ENCODE measurements at regions not wholly inside any gene's neighbourhood (a gene's known extent, or its start where the extent isn't known, plus 50 kb on each side); places are given as distances from the start of the nearest gene placed in this dataset.

DNA sequence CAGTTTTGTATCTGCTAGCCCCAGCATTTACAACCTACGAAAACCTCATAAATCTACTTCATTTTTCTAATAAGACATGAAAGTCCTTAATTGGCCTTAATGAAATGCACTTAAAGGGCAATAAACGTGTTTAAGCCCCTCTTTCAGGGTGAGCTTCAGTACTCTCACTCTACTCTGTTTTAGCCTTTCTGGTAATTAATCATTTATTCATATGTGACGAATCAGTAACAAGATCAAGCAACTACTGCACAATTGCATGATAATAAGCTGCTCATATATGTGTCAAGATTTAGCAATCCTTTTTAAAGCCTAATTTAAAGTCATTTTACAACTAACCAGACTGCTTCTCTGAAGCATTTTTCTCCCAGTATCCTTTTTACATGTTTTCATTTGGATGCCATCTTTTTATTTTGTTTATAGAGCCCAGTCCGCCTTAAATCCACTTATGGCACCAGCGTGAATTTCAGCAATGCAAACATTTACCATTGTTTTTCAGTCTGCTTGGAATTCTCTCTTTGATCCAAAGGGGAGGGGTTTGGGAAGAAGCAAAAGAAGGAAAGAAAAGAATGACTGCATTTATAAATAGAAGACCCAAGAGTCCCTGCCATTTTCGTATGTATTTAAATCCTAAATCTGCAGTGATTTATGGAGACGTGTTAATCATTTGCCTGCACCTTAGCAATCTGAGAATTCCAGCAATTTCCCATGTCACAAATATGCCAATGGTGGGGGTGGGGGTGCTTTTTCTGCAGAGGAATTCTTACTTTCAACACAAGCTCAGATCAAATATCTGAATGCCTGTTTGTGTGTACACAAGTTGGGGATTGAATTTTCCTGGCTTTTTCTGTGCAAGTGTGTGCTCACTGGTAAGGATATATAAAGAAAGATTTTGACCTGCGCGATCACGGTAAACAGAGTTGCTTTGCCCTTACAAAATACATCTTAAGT is 230.8 kb upstream of the TBC1D5 start:
- Histone ChIP-seq H2BK5ac (ENCODE audit: low read depth, low read length, poor library complexity) (no peak overlapping the region), H2AK5ac (ENCODE audit: low read length) (no peak overlapping the region), H2AFZ (ENCODE audit: insufficient read depth, low read length, poor library complexity) (no peak overlapping the region), H2BK12ac (ENCODE audit: low read length) (no peak overlapping the region), H3K9me3 (ENCODE audit: insufficient read depth, low read depth, low read length) (no peaks in the 10 kb centered on the region), H3K4me3 (ENCODE audit: low read depth, low read length) (no peak overlapping the region), H3K18ac (ENCODE audit: low read length) (no peak overlapping the region), H4K91ac (ENCODE audit: low read depth, low read length) (no peak overlapping the region), H3K9ac (ENCODE audit: low read length) (no peak overlapping the region), H3K4ac (ENCODE audit: low read depth, low read length) (no peak overlapping the region), H3K4me1 (ENCODE audit: control insufficient read depth in 1 of 2, insufficient read depth in 2 of 2, low read length in 2 of 2) (no peaks in the 10 kb centered on the region), H3K79me2 (ENCODE audit: control insufficient read depth, insufficient read depth, low read length, poor library complexity) (no peaks in the 10 kb centered on the region), H3K4me2 (ENCODE audit: low read length) (no peak overlapping the region), H2BK120ac (ENCODE audit: insufficient read depth, low read length, poor library complexity) (no peak overlapping the region), H3K27ac (ENCODE audit: low read depth, low read length) (no peak overlapping the region), H3K23ac (ENCODE audit: low read length) (no peak overlapping the region), H3K27me3 (ENCODE audit: insufficient read depth, low read length) (no peaks in the 10 kb centered on the region), H3K36me3 (ENCODE audit: control insufficient read depth in 1 of 2, insufficient read depth in 2 of 2, low read length in 2 of 2) (no peaks in the 10 kb centered on the region), H3K14ac (ENCODE audit: low read length) (no peak overlapping the region), H3K79me1 (ENCODE audit: low read length) (no peaks in the 10 kb centered on the region), H4K12ac (ENCODE audit: low read depth, low read length) (no peak overlapping the region), H4K8ac (ENCODE audit: low read depth, low read length) (no peak overlapping the region)
- DNase-seq, result peak in 1 of 2 donors; percentile 7
- no CpG with 5 or more reads among the region's 10 CpGs for WGBS (ENCODE audit: extremely low coverage, insufficient coverage, insufficient read length)

DNA sequence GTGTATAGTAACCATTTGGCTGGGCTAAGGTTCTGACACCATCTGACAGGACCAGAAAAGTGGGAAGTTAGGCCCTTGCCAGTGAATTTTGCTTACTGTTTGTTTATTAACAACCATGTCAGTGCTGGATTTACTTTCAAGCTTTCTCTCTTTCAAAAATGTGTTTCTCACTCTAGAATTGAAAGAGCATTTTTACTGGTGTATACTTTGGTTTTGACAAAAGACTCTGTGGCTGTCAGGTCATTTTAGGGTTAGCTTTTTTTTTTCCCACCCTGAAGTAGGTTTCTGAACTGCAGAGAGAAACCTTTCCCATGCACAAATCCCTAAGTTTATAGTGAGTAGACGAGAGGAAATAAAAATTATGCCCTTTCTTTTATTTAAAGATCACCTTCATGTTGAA is 230.0 kb upstream of the TBC1D5 start:
- Histone ChIP-seq H2AFZ (ENCODE audit: insufficient read depth, low read length, poor library complexity) (no peak overlapping the region), H3K23ac (ENCODE audit: low read length) (no peak overlapping the region), H2BK120ac (ENCODE audit: insufficient read depth, low read length, poor library complexity) (no peak overlapping the region), H3K9ac (ENCODE audit: low read length) (no peak overlapping the region), H2BK12ac (ENCODE audit: low read length) (no peak overlapping the region), H3K36me3 (ENCODE audit: control insufficient read depth in 1 of 2, insufficient read depth in 2 of 2, low read length in 2 of 2) (no peaks in the 10 kb centered on the region), H3K9me3 (ENCODE audit: insufficient read depth, low read depth, low read length) (no peaks in the 10 kb centered on the region), H3K4me3 (ENCODE audit: low read depth, low read length) (no peak overlapping the region), H3K27me3 (ENCODE audit: insufficient read depth, low read length) (no peaks in the 10 kb centered on the region), H4K8ac (ENCODE audit: low read depth, low read length) (no peak overlapping the region), H4K91ac (ENCODE audit: low read depth, low read length) (no peak overlapping the region), H2AK5ac (ENCODE audit: low read length) (no peak overlapping the region), H3K4me2 (ENCODE audit: low read length) (no peak overlapping the region), H3K4ac (ENCODE audit: low read depth, low read length) (no peak overlapping the region), H3K14ac (ENCODE audit: low read length) (no peak overlapping the region), H3K27ac (ENCODE audit: low read depth, low read length) (no peak overlapping the region), H3K79me1 (ENCODE audit: low read length) (no peaks in the 10 kb centered on the region), H3K79me2 (ENCODE audit: control insufficient read depth, insufficient read depth, low read length, poor library complexity) (no peaks in the 10 kb centered on the region), H2BK5ac (ENCODE audit: low read depth, low read length, poor library complexity) (no peak overlapping the region), H3K18ac (ENCODE audit: low read length) (no peak overlapping the region), H3K4me1 (ENCODE audit: control insufficient read depth in 1 of 2, insufficient read depth in 2 of 2, low read length in 2 of 2) (no peaks in the 10 kb centered on the region), H4K12ac (ENCODE audit: low read depth, low read length) (no peak overlapping the region)
- DNase-seq, result no peak
- WGBS (ENCODE audit: extremely low coverage, insufficient coverage, insufficient read length), result no CpG with 5 or more reads among the region's 1 CpG

DNA sequence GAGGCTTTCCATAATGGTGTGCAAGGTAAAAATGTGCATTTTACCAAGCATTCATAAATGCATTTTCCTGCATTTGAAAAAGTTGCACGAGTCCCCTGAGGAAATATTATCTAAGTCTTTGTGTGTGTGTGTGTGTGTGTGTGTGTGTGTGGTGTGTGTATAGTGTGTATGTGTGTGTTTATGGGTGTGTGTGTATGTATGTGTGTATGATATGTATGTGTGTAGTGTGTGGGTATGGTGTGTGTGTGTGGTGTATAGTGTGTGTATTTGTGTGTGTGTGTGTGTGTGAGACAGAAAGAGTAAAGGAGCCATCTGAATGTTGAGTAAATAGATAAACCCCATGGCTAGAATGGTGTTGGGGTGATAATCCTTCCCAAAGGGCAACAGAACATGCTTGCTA is 229.6 kb upstream of the TBC1D5 start:
- no CpG with 5 or more reads among the region's 1 CpG for WGBS (ENCODE audit: extremely low coverage, insufficient coverage, insufficient read length)
- H2BK120ac ChIP-seq (ENCODE audit: insufficient read depth, low read length, poor library complexity), result no peak overlapping the region
- H3K79me2 ChIP-seq (ENCODE audit: control insufficient read depth, insufficient read depth, low read length, poor library complexity), result no peaks in the 10 kb centered on the region

DNA sequence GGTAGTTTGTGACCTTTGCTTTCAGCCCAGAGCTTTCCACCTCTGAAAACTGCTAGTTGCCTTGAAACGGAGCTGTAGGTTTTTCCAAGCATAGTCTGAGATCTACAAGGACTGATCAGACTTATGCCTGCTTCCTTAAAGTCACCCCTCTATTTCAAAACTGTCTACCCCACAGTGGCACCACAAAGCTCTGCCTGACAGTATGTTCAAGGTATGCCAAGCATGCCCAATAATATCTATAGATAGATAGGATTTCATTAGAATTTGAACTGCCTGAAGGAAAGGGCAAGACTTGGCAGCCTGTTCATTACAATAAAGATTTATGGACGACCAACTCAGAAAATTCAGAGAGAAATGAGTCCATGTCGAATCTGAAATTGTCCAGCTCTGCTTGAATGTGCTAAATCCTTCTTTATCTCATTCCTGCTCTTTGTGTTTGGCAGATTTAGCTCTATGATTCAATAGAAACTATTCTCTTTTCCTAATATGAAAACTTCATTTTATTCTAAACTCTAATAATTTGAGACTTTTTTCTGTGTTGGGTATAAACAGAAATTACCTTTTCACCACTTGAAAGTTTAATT is 227.6 kb upstream of the TBC1D5 start:
- DNase-seq, result no peak
- no CpG with 5 or more reads among the region's 3 CpGs for WGBS (ENCODE audit: extremely low coverage, insufficient coverage, insufficient read length)

More for the DNA sequence above, 229.6 kb upstream of the TBC1D5 start:
- H2BK5ac ChIP-seq (ENCODE audit: low read depth, low read length, poor library complexity), result no peak overlapping the region
- DNase-seq, result no peak
- no peak overlapping the region for H3K18ac ChIP-seq (ENCODE audit: low read length)
- no peaks in the 10 kb centered on the region for H3K4me1 ChIP-seq (ENCODE audit: control insufficient read depth in 1 of 2, insufficient read depth in 2 of 2, low read length in 2 of 2)
- H2BK12ac ChIP-seq (ENCODE audit: low read length), result no peak overlapping the region
- no peak overlapping the region for H3K9ac ChIP-seq (ENCODE audit: low read length)
- no peaks in the 10 kb centered on the region for H3K36me3 ChIP-seq (ENCODE audit: control insufficient read depth in 1 of 2, insufficient read depth in 2 of 2, low read length in 2 of 2)
- no peak overlapping the region for H3K23ac ChIP-seq (ENCODE audit: low read length)
- no peaks in the 10 kb centered on the region for H3K79me1 ChIP-seq (ENCODE audit: low read length)
- H3K4me2 ChIP-seq (ENCODE audit: low read length), result no peak overlapping the region
- H3K9me3 ChIP-seq (ENCODE audit: insufficient read depth, low read depth, low read length), result no peaks in the 10 kb centered on the region
- no peak overlapping the region for H3K14ac ChIP-seq (ENCODE audit: low read length)
- no peak overlapping the region for H4K91ac ChIP-seq (ENCODE audit: low read depth, low read length)
- no peak overlapping the region for H4K8ac ChIP-seq (ENCODE audit: low read depth, low read length)
- no peak overlapping the region for H3K4ac ChIP-seq (ENCODE audit: low read depth, low read length)
- no peak overlapping the region for H2AK5ac ChIP-seq (ENCODE audit: low read length)
- no peak overlapping the region for H3K4me3 ChIP-seq (ENCODE audit: low read depth, low read length)
- H2AFZ ChIP-seq (ENCODE audit: insufficient read depth, low read length, poor library complexity), result no peak overlapping the region
- no peak overlapping the region for H4K12ac ChIP-seq (ENCODE audit: low read depth, low read length)
- no peaks in the 10 kb centered on the region for H3K27me3 ChIP-seq (ENCODE audit: insufficient read depth, low read length)
- H3K27ac ChIP-seq (ENCODE audit: low read depth, low read length), result no peak overlapping the region

More for the DNA sequence above, 227.6 kb upstream of the TBC1D5 start:
- H3K79me1 ChIP-seq (ENCODE audit: low read length), result no peaks in the 10 kb centered on the region
- no peak overlapping the region for H4K12ac ChIP-seq (ENCODE audit: low read depth, low read length)
- no peak overlapping the region for H2BK5ac ChIP-seq (ENCODE audit: low read depth, low read length, poor library complexity)
- no peak overlapping the region for H3K18ac ChIP-seq (ENCODE audit: low read length)
- H3K27me3 ChIP-seq (ENCODE audit: insufficient read depth, low read length), result no peaks in the 10 kb centered on the region
- H3K23ac ChIP-seq (ENCODE audit: low read length), result no peak overlapping the region
- no peak overlapping the region for H3K4me2 ChIP-seq (ENCODE audit: low read length)
- no peak overlapping the region for H3K4ac ChIP-seq (ENCODE audit: low read depth, low read length)
- no peaks in the 10 kb centered on the region for H3K79me2 ChIP-seq (ENCODE audit: control insufficient read depth, insufficient read depth, low read length, poor library complexity)
- H4K8ac ChIP-seq (ENCODE audit: low read depth, low read length), result no peak overlapping the region
- no peak overlapping the region for H2AK5ac ChIP-seq (ENCODE audit: low read length)
- no peak overlapping the region for H2BK120ac ChIP-seq (ENCODE audit: insufficient read depth, low read length, poor library complexity)
- no peak overlapping the region for H2AFZ ChIP-seq (ENCODE audit: insufficient read depth, low read length, poor library complexity)
- H3K9ac ChIP-seq (ENCODE audit: low read length), result no peak overlapping the region
- no peak overlapping the region for H2BK12ac ChIP-seq (ENCODE audit: low read length)
- no peaks in the 10 kb centered on the region for H3K36me3 ChIP-seq (ENCODE audit: control insufficient read depth in 1 of 2, insufficient read depth in 2 of 2, low read length in 2 of 2)
- no peaks in the 10 kb centered on the region for H3K9me3 ChIP-seq (ENCODE audit: insufficient read depth, low read depth, low read length)
- H3K14ac ChIP-seq (ENCODE audit: low read length), result no peak overlapping the region
- H3K4me1 ChIP-seq (ENCODE audit: control insufficient read depth in 1 of 2, insufficient read depth in 2 of 2, low read length in 2 of 2), result no peaks in the 10 kb centered on the region
- no peak overlapping the region for H3K27ac ChIP-seq (ENCODE audit: low read depth, low read length)
- H4K91ac ChIP-seq (ENCODE audit: low read depth, low read length), result no peak overlapping the region
- H3K4me3 ChIP-seq (ENCODE audit: low read depth, low read length), result no peak overlapping the region
